Fibroblast of villous mesenchyme (primary cell): ENCODE measurements at regions not wholly inside any gene's neighbourhood (a gene's known extent, or its start where the extent isn't known, plus 50 kb on each side); places are given as distances from the start of the nearest gene placed in this dataset.

ENCODE experiments used
- DNase-seq: peaks from one replicate; pipeline ENCODE4 v3.0.0-alpha.2; 2010; ENCODE audit warnings: low read depth
- H3K4me3 ChIP-seq: 2 replicates; pipeline ENCODE4 v1.5.1; 2011; ENCODE audit warnings: low read depth, mild to moderate bottlenecking, low read length
- CTCF ChIP-seq: IDR thresholded peaks from 2 replicates; pipeline ENCODE4 v1.5.1; 2012; ENCODE audit warnings: low read depth, mild to moderate bottlenecking, low read length; ENCODE audit not compliant: insufficient read depth

GRCh38 chr3:140845882-140846281 is 95.8 kb upstream of the SLC25A36 start:
- TF ChIP-seq CTCF, result no peak
- DNase-seq, result no peak
- no peak overlapping the region for H3K4me3 ChIP-seq

GRCh38 chr3:140848666-140849065 is 93.0 kb upstream of the SLC25A36 start:
- TF ChIP-seq CTCF, result no peak
- no peak overlapping the region for H3K4me3 ChIP-seq
- no peak for DNase-seq

GRCh38 chr3:140850210-140850955 is 91.3 kb upstream of the SLC25A36 start:
- no peak for DNase-seq

GRCh38 chr3:140854961-140855360 is 86.7 kb upstream of the SLC25A36 start:
- no peak for TF ChIP-seq CTCF
- no peak overlapping the region for H3K4me3 ChIP-seq
- no peak for DNase-seq

More at GRCh38 chr3:140850210-140850955, 91.3 kb upstream of the SLC25A36 start:
- TF ChIP-seq CTCF, result no peak
- H3K4me3 ChIP-seq, result no peak overlapping the region

- TF ChIP-seq CTCF, result no peak
- no peak for DNase-seq
- no peak overlapping the region for H3K4me3 ChIP-seq
These were observed 84.7 kb upstream of the SLC25A36 start for GRCh38 chr3:140856905-140857304.

GRCh38 chr3:140857993-140858392 is 83.6 kb upstream of the SLC25A36 start:
- TF ChIP-seq CTCF, result no peak
- no peak overlapping the region for H3K4me3 ChIP-seq

More at GRCh38 chr3:140857993-140858392, 83.6 kb upstream of the SLC25A36 start:
- DNase-seq, result no peak
